ENCODE measurements at regions not wholly inside any gene's neighbourhood (a gene's known extent, or its start where the extent isn't known, plus 50 kb on each side); places are given as distances from the start of the nearest gene placed in this dataset.

GRCh38 chr11:70924108-70924507 is 328.3 kb downstream of the SHANK2 start:
- H4K20me1 ChIP-seq (ENCODE audit: insufficient read depth), result no peaks in the 10 kb centered on the region
- no peak overlapping the region for H2AFZ ChIP-seq (ENCODE audit: low read depth)
- no peak overlapping the region for H3K4me2 ChIP-seq
- H3K4me3 ChIP-seq (ENCODE audit: low read depth in 2 of 2, low read length in 1 of 2), result no peak overlapping the region
- WGBS (ENCODE audit: low lambda C conversion rate), result no CpG with 5 or more reads among the region's 8 CpGs
- DNase-seq, result no peak
- H3K27me3 ChIP-seq (ENCODE audit: insufficient read depth), result no peaks in the 10 kb centered on the region
- no peaks in the 10 kb centered on the region for H3K4me1 ChIP-seq (ENCODE audit: control insufficient read depth in 1 of 2, insufficient read depth in 2 of 2, low read depth in 1 of 2, low read length in 1 of 2)
- H3K9me2 ChIP-seq, result no peaks in the 10 kb centered on the region
- no peaks in the 10 kb centered on the region for H3K79me2 ChIP-seq (ENCODE audit: insufficient read depth)
- no peaks in the 10 kb centered on the region for H3K9me3 ChIP-seq
- H3K9ac ChIP-seq, result no peak overlapping the region
- no peaks in the 10 kb centered on the region for H3F3A ChIP-seq (replicated peaks; ENCODE audit: insufficient read depth)
- H3K27ac ChIP-seq (ENCODE audit: low read depth in 2 of 2, low read length in 1 of 2), result no peak overlapping the region
- no peak for TF ChIP-seq FOXM1 (IDR thresholded peaks at IDR 0.05; ENCODE audit: low read depth)
- no peak for TF ChIP-seq RXRA (IDR thresholded peaks at IDR 0.05; ENCODE audit: borderline replicate concordance, low read depth)
- no peak for TF ChIP-seq FOXJ3 (CRISPR knock-in tag; IDR thresholded peaks at IDR 0.05)
- no peak for TF ChIP-seq JUND (IDR thresholded peaks at IDR 0.05)
- TF ChIP-seq, protein P1, sequence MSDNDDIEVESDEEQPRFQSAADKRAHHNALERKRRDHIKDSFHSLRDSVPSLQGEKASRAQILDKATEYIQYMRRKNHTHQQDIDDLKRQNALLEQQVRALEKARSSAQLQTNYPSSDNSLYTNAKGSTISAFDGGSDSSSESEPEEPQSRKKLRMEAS (IDR thresholded peaks at IDR 0.05; ENCODE audit: low read depth), result no peak
- TF ChIP-seq RAD21 (IDR thresholded peaks at IDR 0.05; ENCODE audit: low read length), result no peak
- no peak for TF ChIP-seq USF1 (IDR thresholded peaks at IDR 0.05; ENCODE audit: borderline replicate concordance, low read depth)
- no peak for TF ChIP-seq YY1 (IDR thresholded peaks at IDR 0.05; ENCODE audit: low read depth)
- no peak for TF ChIP-seq FOSL2 (IDR thresholded peaks at IDR 0.05; ENCODE audit: borderline replicate concordance, low read depth)
- no peak for TF ChIP-seq EP300 (IDR thresholded peaks at IDR 0.05; ENCODE audit: borderline replicate concordance in 1 of 2, low read depth in 1 of 2, low read length in 1 of 2)
- TF ChIP-seq, protein P2, sequence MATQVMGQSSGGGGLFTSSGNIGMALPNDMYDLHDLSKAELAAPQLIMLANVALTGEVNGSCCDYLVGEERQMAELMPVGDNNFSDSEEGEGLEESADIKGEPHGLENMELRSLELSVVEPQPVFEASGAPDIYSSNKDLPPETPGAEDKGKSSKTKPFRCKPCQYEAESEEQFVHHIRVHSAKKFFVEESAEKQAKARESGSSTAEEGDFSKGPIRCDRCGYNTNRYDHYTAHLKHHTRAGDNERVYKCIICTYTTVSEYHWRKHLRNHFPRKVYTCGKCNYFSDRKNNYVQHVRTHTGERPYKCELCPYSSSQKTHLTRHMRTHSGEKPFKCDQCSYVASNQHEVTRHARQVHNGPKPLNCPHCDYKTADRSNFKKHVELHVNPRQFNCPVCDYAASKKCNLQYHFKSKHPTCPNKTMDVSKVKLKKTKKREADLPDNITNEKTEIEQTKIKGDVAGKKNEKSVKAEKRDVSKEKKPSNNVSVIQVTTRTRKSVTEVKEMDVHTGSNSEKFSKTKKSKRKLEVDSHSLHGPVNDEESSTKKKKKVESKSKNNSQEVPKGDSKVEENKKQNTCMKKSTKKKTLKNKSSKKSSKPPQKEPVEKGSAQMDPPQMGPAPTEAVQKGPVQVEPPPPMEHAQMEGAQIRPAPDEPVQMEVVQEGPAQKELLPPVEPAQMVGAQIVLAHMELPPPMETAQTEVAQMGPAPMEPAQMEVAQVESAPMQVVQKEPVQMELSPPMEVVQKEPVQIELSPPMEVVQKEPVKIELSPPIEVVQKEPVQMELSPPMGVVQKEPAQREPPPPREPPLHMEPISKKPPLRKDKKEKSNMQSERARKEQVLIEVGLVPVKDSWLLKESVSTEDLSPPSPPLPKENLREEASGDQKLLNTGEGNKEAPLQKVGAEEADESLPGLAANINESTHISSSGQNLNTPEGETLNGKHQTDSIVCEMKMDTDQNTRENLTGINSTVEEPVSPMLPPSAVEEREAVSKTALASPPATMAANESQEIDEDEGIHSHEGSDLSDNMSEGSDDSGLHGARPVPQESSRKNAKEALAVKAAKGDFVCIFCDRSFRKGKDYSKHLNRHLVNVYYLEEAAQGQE (IDR thresholded peaks at IDR 0.05; ENCODE audit: low read depth, low read length), result no peak
- TF ChIP-seq CTCF (IDR thresholded peaks at IDR 0.05), result no peak
- no peak for TF ChIP-seq TAF1 (IDR thresholded peaks at IDR 0.05; ENCODE audit: borderline replicate concordance, low read depth, low read length)
- TF ChIP-seq GATA2 (CRISPR knock-in tag; IDR thresholded peaks at IDR 0.05), result no peak
- TF ChIP-seq RFX5 (IDR thresholded peaks at IDR 0.05; ENCODE audit: low read length), result no peak
- no peak for TF ChIP-seq POLR2AphosphoS5 (IDR thresholded peaks at IDR 0.05; ENCODE audit: low read depth, low read length)
- ChIA-PET CTCF (no interaction called here), POLR2A (no interaction called here)
- H3K36me3 ChIP-seq (replicated peaks in 1 of 2; ENCODE audit: control insufficient read depth in 1 of 2, insufficient read depth in 2 of 2, low read length in 1 of 2), result no peaks in the 10 kb centered on the region

Data from SK-N-SH (cell line).